Right lobe of liver (tissue), 6 donors: ENCODE measurements at regions not wholly inside any gene's neighbourhood (a gene's known extent, or its start where the extent isn't known, plus 50 kb on each side); places are given as distances from the start of the nearest gene placed in this dataset.
"Not testable (repeated sequence)": the region's sequence is repeated elsewhere in the genome, so short reads cannot be mapped to it uniquely, and the experiment has no call there.

ENCODE experiments used
- ATAC-seq, 4 donors: fragments of 200-7000 bp; cut with Tn5 transposase; one replicate each; pipeline ENCODE4 v1.9.1; 2020; ENCODE audit warnings: mild to moderate bottlenecking in 4 of 4, moderate library complexity in 4 of 4
- DNase-seq, 3 donors: peaks; one replicate each; pipeline ENCODE4 v3.0.0-alpha.2; 2020
- H3K27ac ChIP-seq, 3 donors: fragments of 200-600 bp; one replicate each; pipeline ENCODE4 v1.8.0; 2022
- H3K27me3 ChIP-seq, 2 donors: fragments of 200-600 bp; one replicate each; pipeline ENCODE4 v1.8.0; 2022
- H3K36me3 ChIP-seq, 4 donors: fragments of 200-600 bp; sonication (generic) in 1 of 4; one replicate each; pipeline versions ENCODE4 v1.5.1 to v1.8.0; 2017 to 2022; ENCODE audit warnings: control low read depth in 1 of 4
- H3K4me1 ChIP-seq, 4 donors: fragments of 200-600 bp; sonication (generic) in 1 of 4; one replicate each; pipeline versions ENCODE4 v1.5.1 to v1.8.0; 2017 to 2022; ENCODE audit warnings: control low read depth in 1 of 4
- H3K4me3 ChIP-seq, 3 donors: fragments of 200-600 bp; one replicate each; pipeline ENCODE4 v1.8.0; 2022
- H3K9me3 ChIP-seq, 4 donors: fragments of 200-600 bp; sonication (generic) in 1 of 4; one replicate each; pipeline versions ENCODE4 v1.5.1 to v1.8.0; 2017 to 2022; ENCODE audit warnings: control low read depth in 1 of 4
- CTCF ChIP-seq, 4 donors: fragments of 200-600 bp in 3 of 4; fragments of 450-650 bp in 1 of 4; IDR thresholded peaks; one replicate each; pipeline versions ENCODE4 v1.5.1 to v1.8.0; 2016 to 2022; ENCODE audit warnings: antibody characterized with exemption in 4 of 4, mild to moderate bottlenecking in 2 of 4
- POLR2A ChIP-seq: fragments of 450-650 bp; IDR thresholded peaks from one replicate; pipeline ENCODE4 v1.6.1; 2017; ENCODE audit warnings: antibody characterized with exemption, mild to moderate bottlenecking
- WGBS: methylation state at CpG from one replicate; pipeline ENCODE4 v1.1.6; 2018; ENCODE audit warnings: low coverage, low lambda C conversion rate; ENCODE audit not compliant: insufficient coverage; ENCODE audit errors: missing lambda C conversion rate; 5-methylcytosine and 5-hydroxymethylcytosine counted together
- intact Hi-C, 2 donors: fragments of 100-400 bp; cut with DNase I; formaldehyde crosslinking; loops; one replicate each; pipeline versions ENCODE4 v1.11.2 to v1.14.1; 2022
- donor health status: DM: no; HTN: yes; CAD: no.
- donor health status: DM: no; HTN: no; CAD: no.
- donor health status: DM: no; HTN: no; CAD: no.
- donor health status: DM: no; HTN: yes; CAD: no.
- donor health status: DM: no; HTN: yes; CAD: no.

- DNase-seq = no peak
- ATAC-seq = no peak
- 56% methylated on average over 2 of the region's 2 CpGs for WGBS
- Histone ChIP-seq H3K4me3 (no peak overlapping the region), H3K27ac (no peak overlapping the region), H3K36me3 (no peaks in the 10 kb centered on the region), H3K27me3 (no peaks in the 10 kb centered on the region), H3K9me3 (no peaks in the 10 kb centered on the region), H3K4me1 (no peaks in the 10 kb centered on the region)
- intact Hi-C loops = no loop called here
- TF ChIP-seq CTCF (IDR thresholded peaks at IDR 0.05) (no peak), POLR2A (no peak)
Observed at GRCh38 chr1:220421508-220421907, 106.4 kb upstream of the MARK1 start.

GRCh38 chr1:220420726-220421125 lies 107.2 kb upstream of the MARK1 start:
- H3K4me1 ChIP-seq = no peaks in the 10 kb centered on the region
- no peak for TF ChIP-seq POLR2A
- H3K9me3 ChIP-seq = no peaks in the 10 kb centered on the region
- 45% methylated on average over 5 of the region's 5 CpGs for WGBS
- ATAC-seq (no peak), DNase-seq (no peak)
- H3K36me3 ChIP-seq = no peaks in the 10 kb centered on the region
- H3K27ac ChIP-seq = no peak overlapping the region
- no peak overlapping the region for H3K4me3 ChIP-seq
- intact Hi-C loops = no loop called here
- H3K27me3 ChIP-seq = no peaks in the 10 kb centered on the region

- H3K4me1 ChIP-seq, ATAC-seq, intact Hi-C loops, H3K9me3 ChIP-seq, DNase-seq, H3K27me3 ChIP-seq, H3K27ac ChIP-seq, H3K36me3 ChIP-seq, H3K4me3 ChIP-seq: not testable (repeated sequence)
- WGBS = 0% methylated on average over 1 of the region's 19 CpGs
Observed at GRCh38 chr1:220412382-220412781, 115.6 kb upstream of the MARK1 start.

GRCh38 chr1:220410611-220411010 lies 117.3 kb upstream of the MARK1 start:
- Histone ChIP-seq H3K36me3 (no peaks in the 10 kb centered on the region), H3K9me3 (no peaks in the 10 kb centered on the region), H3K4me3 (no peak overlapping the region), H3K27ac (no peak overlapping the region), H3K27me3 (no peaks in the 10 kb centered on the region), H3K4me1 (no peaks in the 10 kb centered on the region)
- ATAC-seq (no peak), DNase-seq (no peak)
- TF ChIP-seq CTCF (IDR thresholded peaks at IDR 0.05) (no peak), POLR2A (no peak)
- 39% methylated on average over 7 of the region's 7 CpGs for whole genome bisulfite sequencing
- intact Hi-C loops = no loop called here

GRCh38 chr1:220409771-220410595 lies 118.0 kb upstream of the MARK1 start:
- no peak overlapping the region for H3K27ac ChIP-seq
- TF ChIP-seq CTCF (IDR thresholded peaks at IDR 0.05) = no peak
- TF ChIP-seq POLR2A = no peak
- H3K9me3 ChIP-seq = no peaks in the 10 kb centered on the region
- no peaks in the 10 kb centered on the region for H3K36me3 ChIP-seq
- H3K4me3 ChIP-seq = no peak overlapping the region
- WGBS = 65% methylated on average over 11 of the region's 13 CpGs
- no peaks in the 10 kb centered on the region for H3K27me3 ChIP-seq
- intact Hi-C loops = no loop called here
- no peaks in the 10 kb centered on the region for H3K4me1 ChIP-seq
- ATAC-seq (no peak), DNase-seq (no peak)

GRCh38 chr1:220407191-220407590 lies 120.7 kb upstream of the MARK1 start:
- ATAC-seq = peak in 2 of 4 donors; percentile 38 to 70
- Histone ChIP-seq H3K4me1 (no peaks in the 10 kb centered on the region), H3K27me3 (no peaks in the 10 kb centered on the region), H3K36me3 (no peaks in the 10 kb centered on the region), H3K4me3 (no peak overlapping the region), H3K27ac (no peak overlapping the region), H3K9me3 (no peaks in the 10 kb centered on the region)
- DNase-seq = no peak
- intact Hi-C loops = no loop called here
- TF ChIP-seq CTCF (IDR thresholded peaks at IDR 0.05) (no peak), POLR2A (no peak)
